OCI-LY1 (cell line): ENCODE measurements at regions not wholly inside any gene's neighbourhood (a gene's known extent, or its start where the extent isn't known, plus 50 kb on each side); places are given as distances from the start of the nearest gene placed in this dataset.

Experiments
- CTCF ChIP-seq: fragments of 200-600 bp; sonication (generic), shearing (Covaris generic); IDR thresholded peaks from 2 replicates; pipeline ENCODE4 v1.5.1; 2017; ENCODE audit warnings: mild to moderate bottlenecking, antibody characterized with exemption, low read length, moderate library complexity, mixed read lengths
- EZH2 ChIP-seq: fragments of 200-600 bp; sonication (generic), shearing (Covaris generic); IDR thresholded peaks from 2 replicates; pipeline ENCODE4 v1.8.0; 2017; ENCODE audit warnings: borderline replicate concordance, mixed run types, mild to moderate bottlenecking, antibody characterized with exemption, low read length, moderate library complexity, mixed read lengths

GRCh38 chr2:34317797-34318196, 718.7 kb upstream of the FAM98A start:
- no peak for TF ChIP-seq CTCF
- no peak for TF ChIP-seq EZH2
